Endodermal cell (in vitro differentiated cells): ENCODE measurements at regions not wholly inside any gene's neighbourhood (a gene's known extent, or its start where the extent isn't known, plus 50 kb on each side); places are given as distances from the start of the nearest gene placed in this dataset.

Experiments
- DNase-seq: peaks from one replicate; pipeline ENCODE4 v3.0.0-alpha.2; 2017
- H3K27ac ChIP-seq: 2 replicates; pipeline ENCODE4 v1.5.1; 2013; ENCODE audit warnings: mild to moderate bottlenecking, low read depth, low read length, moderate library complexity
- H3K27me3 ChIP-seq: 2 replicates; pipeline ENCODE4 v1.6.1; 2013; ENCODE audit warnings: mild to moderate bottlenecking, low read length, moderate library complexity; ENCODE audit not compliant: insufficient read depth, control insufficient read depth, poor library complexity, severe bottlenecking
- H3K36me3 ChIP-seq: 2 replicates; pipeline ENCODE4 v1.7.0; 2013; ENCODE audit warnings: mild to moderate bottlenecking, low read length, moderate library complexity; ENCODE audit not compliant: control insufficient read depth, insufficient read depth
- H3K4me1 ChIP-seq: one replicate; pipeline ENCODE4 v1.7.0; 2013; ENCODE audit warnings: low read length; ENCODE audit not compliant: control insufficient read depth, insufficient read depth
- H3K4me3 ChIP-seq: 2 replicates; pipeline ENCODE4 v1.5.1; 2013; ENCODE audit warnings: mild to moderate bottlenecking, low read length, moderate library complexity
- H3K9ac ChIP-seq: 2 replicates; pipeline ENCODE4 v1.6.1; 2013; ENCODE audit warnings: mild to moderate bottlenecking, low read length, moderate library complexity; ENCODE audit not compliant: poor library complexity, severe bottlenecking; ENCODE audit errors: extremely low read depth
- H3K9me3 ChIP-seq: 2 replicates; pipeline ENCODE4 v1.6.1; 2013; ENCODE audit warnings: mild to moderate bottlenecking, low read length, moderate library complexity; ENCODE audit not compliant: control insufficient read depth
- H3K27ac Mint-ChIP-seq: 2 replicates; pipeline ENCODE4 v1.8.0; 2020; ENCODE audit warnings: mixed read lengths
- H3K27me3 Mint-ChIP-seq: 2 replicates; pipeline ENCODE4 v1.8.0; 2021; ENCODE audit warnings: mild to moderate bottlenecking, mixed read lengths; ENCODE audit not compliant: insufficient read depth
- H3K36me3 Mint-ChIP-seq: 2 replicates; pipeline ENCODE4 v1.8.0; 2020; ENCODE audit warnings: low read depth, mixed read lengths
- H3K4me1 Mint-ChIP-seq: 2 replicates; pipeline ENCODE4 v1.8.0; 2020; ENCODE audit warnings: mixed read lengths
- H3K4me3 Mint-ChIP-seq: 2 replicates; pipeline ENCODE4 v1.8.0; 2020; ENCODE audit warnings: mild to moderate bottlenecking, moderate library complexity, mixed read lengths
- H3K9me3 Mint-ChIP-seq: 2 replicates; pipeline ENCODE4 v1.8.0; 2020; ENCODE audit warnings: mild to moderate bottlenecking, mixed read lengths
- WGBS, 2 experiments: methylation state at CpG; one replicate each; pipeline versions ENCODE4 v1.1.5 to v1.1.7; 2013; ENCODE audit warnings: missing lambda C conversion rate in 2 of 2, mixed read lengths in 1 of 2; ENCODE audit not compliant: insufficient coverage in 1 of 2, insufficient read length in 1 of 2; 5-methylcytosine and 5-hydroxymethylcytosine counted together
- TF ChIP-seq, protein P1 (sequence below): fragments of 200-600 bp; sonication (generic); conservative IDR thresholded peaks from 2 replicates; pipeline ENCODE4 v1.5.0; 2021; ENCODE audit warnings: antibody characterized with exemption, mild to moderate bottlenecking

GRCh38 chr3:29079358-29079757 is 201.5 kb upstream of the RBMS3 start:
- DNase-seq: no peak
- Mint-ChIP-seq H3K27ac (no peak overlapping the region), H3K36me3 (no peaks in the 10 kb centered on the region), H3K9me3 (no peaks in the 10 kb centered on the region), H3K27me3 (no peaks in the 10 kb centered on the region), H3K4me3 (no peak overlapping the region), H3K4me1 (no peaks in the 10 kb centered on the region)
- Histone ChIP-seq H3K27me3 (no peaks in the 10 kb centered on the region), H3K9me3 (no peaks in the 10 kb centered on the region), H3K4me1 (no peaks in the 10 kb centered on the region), H3K9ac (no peak overlapping the region), H3K27ac (no peak overlapping the region), H3K4me3 (no peak overlapping the region), H3K36me3 (no peaks in the 10 kb centered on the region)
- TF ChIP-seq, protein P1, sequence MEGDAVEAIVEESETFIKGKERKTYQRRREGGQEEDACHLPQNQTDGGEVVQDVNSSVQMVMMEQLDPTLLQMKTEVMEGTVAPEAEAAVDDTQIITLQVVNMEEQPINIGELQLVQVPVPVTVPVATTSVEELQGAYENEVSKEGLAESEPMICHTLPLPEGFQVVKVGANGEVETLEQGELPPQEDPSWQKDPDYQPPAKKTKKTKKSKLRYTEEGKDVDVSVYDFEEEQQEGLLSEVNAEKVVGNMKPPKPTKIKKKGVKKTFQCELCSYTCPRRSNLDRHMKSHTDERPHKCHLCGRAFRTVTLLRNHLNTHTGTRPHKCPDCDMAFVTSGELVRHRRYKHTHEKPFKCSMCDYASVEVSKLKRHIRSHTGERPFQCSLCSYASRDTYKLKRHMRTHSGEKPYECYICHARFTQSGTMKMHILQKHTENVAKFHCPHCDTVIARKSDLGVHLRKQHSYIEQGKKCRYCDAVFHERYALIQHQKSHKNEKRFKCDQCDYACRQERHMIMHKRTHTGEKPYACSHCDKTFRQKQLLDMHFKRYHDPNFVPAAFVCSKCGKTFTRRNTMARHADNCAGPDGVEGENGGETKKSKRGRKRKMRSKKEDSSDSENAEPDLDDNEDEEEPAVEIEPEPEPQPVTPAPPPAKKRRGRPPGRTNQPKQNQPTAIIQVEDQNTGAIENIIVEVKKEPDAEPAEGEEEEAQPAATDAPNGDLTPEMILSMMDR: no peak

DNA sequence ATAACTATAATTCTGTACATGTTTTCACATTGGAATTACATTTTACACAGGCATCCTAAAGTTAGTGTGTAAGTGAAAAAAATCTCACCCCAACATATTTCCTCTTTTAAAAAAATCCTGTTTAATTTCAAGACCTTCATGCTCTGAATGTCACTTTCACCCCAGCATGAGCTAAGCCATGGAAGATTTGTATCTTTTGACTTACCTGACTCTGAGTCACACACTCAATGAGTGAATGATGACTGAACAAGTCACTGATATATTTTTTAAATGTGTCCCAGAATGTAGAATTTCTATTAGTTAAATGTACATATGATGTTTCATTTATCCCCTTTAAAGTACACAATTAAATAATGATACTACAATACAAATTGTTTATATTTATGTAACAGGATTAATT is 199.9 kb upstream of the RBMS3 start:
- no peaks in the 10 kb centered on the region for H3K27me3 Mint-ChIP-seq
- no peaks in the 10 kb centered on the region for H3K4me1 Mint-ChIP-seq
- no peaks in the 10 kb centered on the region for H3K27me3 ChIP-seq
- H3K9ac ChIP-seq: no peak overlapping the region
- DNase-seq: no peak
- no peak overlapping the region for H3K4me3 ChIP-seq
- H3K9me3 ChIP-seq: no peaks in the 10 kb centered on the region
- H3K36me3 Mint-ChIP-seq: no peaks in the 10 kb centered on the region
- H3K27ac ChIP-seq: no peak overlapping the region
- H3K9me3 Mint-ChIP-seq: no peaks in the 10 kb centered on the region
- H3K27ac Mint-ChIP-seq: no peak overlapping the region
- H3K4me3 Mint-ChIP-seq: no peak overlapping the region
- no peaks in the 10 kb centered on the region for H3K4me1 ChIP-seq
- TF ChIP-seq, protein P1: no peak
- no peaks in the 10 kb centered on the region for H3K36me3 ChIP-seq

- Histone ChIP-seq H3K4me1 (no peaks in the 10 kb centered on the region), H3K9me3 (no peaks in the 10 kb centered on the region), H3K27me3 (no peaks in the 10 kb centered on the region), H3K4me3 (no peak overlapping the region), H3K27ac (no peak overlapping the region), H3K9ac (no peak overlapping the region), H3K36me3 (no peaks in the 10 kb centered on the region)
- no peak overlapping the region for H3K27ac Mint-ChIP-seq
- WGBS, 2 experiments: 90% methylated on average over 2 of the region's 2 CpGs; no CpG with 5 or more reads in 1 of the 2 experiments
- no peaks in the 10 kb centered on the region for H3K36me3 Mint-ChIP-seq
- H3K9me3 Mint-ChIP-seq: no peaks in the 10 kb centered on the region
- H3K4me3 Mint-ChIP-seq: no peak overlapping the region
- no peaks in the 10 kb centered on the region for H3K4me1 Mint-ChIP-seq
- no peak for DNase-seq
- H3K27me3 Mint-ChIP-seq: no peaks in the 10 kb centered on the region
- TF ChIP-seq, protein P1: no peak
These were observed 197.8 kb upstream of the RBMS3 start for GRCh38 chr3:29083081-29083480.
